ENCODE measurements at regions not wholly inside any gene's neighbourhood (a gene's known extent, or its start where the extent isn't known, plus 50 kb on each side); places are given as distances from the start of the nearest gene placed in this dataset.
A peak's percentile ranks its signal among the peaks of the same experiment; 100 is the strongest.
"Not testable (repeated sequence)": the region's sequence is repeated elsewhere in the genome, so short reads cannot be mapped to it uniquely, and the experiment has no call there.

DNA sequence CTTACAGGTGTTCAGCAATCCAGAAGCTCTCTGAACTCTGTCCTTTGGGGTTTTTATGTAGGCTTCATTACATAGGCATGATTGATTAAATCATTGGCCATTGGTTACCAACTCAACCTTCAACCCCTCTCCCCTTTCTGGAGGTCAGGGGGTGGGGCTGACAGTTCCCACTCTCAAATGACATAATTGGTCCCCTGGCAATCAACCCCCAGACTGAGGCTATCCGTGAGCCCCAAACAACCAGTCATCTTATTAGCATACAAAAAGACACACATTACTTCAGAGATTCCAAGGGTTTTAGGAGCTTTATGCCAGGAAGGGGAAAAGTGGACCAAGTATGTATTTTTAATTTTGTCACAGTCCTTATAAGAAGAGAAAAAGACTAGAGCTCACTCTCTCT is 92.1 kb downstream of the ZNF467 start:
- no peak for DNase-seq

DNA sequence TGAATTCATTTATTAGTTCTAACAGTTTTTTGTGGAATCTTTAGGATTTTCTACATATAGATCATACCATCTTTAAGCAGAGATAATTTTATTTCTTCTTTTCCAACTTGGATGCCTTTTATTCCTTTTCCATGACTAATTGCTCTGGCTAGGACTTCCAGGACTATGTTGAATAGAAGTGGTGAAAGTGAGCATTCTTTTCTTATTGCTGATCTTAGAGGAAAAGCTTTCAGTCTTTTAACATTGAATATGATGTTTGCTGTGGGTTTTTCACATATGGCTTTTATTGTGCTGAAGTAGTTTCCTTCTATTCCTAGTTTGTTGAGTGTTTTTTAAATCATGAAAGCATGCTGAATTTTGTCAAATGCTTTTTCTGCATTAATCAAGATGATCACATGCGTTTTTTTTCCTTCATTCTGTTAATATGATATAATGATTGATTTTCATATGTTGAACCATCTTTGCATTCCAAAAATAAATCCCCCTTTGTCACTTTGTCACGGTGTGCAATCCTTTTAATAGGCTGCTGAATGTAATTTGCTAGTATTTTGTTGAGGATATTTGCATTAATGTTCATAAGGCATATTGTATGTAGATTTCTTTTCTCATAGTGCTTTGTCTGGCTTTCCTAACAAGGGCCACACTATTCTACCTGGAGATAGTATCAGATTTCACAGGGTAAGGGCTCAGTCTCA is 92.9 kb downstream of the ZNF467 start:
- DNase-seq: no peak

DNA sequence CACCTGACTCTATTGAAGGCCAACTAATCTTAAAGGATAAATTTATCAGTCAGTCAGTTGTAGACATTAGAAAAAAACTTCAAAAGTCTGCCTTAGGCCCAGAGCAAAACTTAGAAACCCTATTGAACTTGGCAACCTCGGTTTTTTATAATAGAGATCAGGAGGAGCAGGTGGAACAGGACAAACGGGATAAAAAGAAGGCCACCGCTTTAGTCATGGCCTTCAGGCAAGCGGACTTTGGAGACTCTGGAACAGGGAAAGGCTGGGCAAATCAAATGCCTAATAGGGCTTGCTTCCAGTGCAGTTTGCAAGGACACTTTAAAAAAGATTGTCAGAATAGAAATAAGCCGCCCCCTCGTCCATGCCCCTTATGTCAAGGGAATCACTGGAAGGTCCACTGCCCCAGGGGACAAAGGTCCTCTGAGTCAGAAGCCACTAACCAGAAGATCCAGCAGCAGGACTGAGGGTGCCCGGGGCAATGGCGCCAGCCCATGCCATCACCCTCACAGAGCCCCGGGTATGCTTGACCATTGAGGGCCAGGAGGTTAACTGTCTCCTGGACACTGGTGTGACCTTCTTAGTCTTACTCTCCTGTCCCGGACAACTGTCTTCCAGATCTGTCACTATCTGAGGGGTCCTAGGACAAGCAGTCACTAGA is 98.5 kb downstream of the ZNF467 start:
- DNase-seq: not testable (repeated sequence)

DNA sequence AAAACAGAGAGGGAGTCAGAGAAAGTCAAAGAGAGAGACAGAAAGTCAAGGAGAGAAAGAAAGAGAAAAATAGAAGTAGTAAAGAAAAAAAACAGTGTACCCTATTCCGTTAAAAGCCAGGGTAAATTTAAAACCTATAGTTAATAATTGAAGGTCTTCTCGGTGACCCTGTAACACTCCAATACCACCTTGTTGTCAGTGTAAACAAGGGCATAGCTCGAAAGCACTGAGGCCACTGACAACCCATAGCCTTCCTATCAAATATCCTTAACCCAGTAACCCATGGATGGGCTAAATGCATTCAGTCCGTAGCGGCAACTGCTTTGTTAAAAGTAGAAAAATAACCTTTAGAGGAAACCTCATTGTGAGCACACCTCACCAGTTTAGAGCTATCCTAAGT is 100.4 kb downstream of the ZNF467 start:
- no peak for DNase-seq

DNA sequence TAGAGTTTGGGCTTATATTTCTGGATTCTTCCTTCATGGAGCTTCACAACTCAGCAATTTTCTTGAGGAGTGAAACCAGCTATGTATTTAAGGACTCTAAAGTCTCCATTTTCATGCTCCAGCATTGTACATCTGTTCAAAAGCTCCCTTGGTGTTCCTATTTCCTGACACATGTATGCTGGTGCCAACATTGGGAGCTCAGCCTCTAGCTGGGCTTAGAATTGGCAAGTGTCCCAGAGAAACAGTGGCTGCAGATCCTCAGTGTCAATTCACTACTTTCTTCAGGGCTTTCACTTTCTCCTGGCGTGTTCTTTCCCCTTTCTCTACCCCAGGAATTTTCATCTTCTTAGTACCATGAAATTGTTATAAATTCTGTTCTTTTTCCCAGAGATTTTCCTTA is 103.1 kb downstream of the ZNF467 start:
- no peak for DNase-seq

DNA sequence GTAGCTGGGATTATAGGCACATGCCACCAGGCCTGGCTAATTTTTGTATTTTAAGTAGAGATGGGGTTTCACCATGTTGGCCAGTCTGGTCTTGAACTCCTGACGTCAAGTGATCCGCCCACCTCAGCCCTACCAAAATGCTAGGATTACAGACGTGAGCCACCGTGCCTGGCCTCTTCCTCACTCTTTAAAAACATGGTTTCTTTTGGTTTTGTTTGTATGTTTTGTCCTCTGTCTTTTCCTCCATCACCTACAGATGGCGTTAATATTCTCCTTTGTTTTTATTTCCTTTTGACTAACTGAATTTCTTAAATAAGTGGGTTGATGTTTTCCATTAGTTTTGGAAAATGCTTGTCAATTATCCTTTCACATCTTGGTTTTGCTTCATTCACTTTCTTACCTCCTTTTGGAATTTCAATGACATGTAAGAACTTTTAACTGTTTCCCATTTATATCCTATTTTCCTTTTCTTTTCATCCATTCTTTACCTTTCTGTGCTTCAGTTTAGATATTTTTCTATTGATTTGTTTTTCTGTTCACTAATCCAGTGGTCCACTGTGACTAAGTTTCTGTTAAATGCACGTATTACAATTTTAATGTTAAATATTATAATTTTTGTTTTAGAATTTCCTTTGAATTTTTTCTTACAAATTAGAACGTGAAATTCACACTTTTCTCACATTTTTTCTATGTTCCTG is 104.1 kb downstream of the ZNF467 start:
- peak; percentile 12 for DNase-seq

DNA sequence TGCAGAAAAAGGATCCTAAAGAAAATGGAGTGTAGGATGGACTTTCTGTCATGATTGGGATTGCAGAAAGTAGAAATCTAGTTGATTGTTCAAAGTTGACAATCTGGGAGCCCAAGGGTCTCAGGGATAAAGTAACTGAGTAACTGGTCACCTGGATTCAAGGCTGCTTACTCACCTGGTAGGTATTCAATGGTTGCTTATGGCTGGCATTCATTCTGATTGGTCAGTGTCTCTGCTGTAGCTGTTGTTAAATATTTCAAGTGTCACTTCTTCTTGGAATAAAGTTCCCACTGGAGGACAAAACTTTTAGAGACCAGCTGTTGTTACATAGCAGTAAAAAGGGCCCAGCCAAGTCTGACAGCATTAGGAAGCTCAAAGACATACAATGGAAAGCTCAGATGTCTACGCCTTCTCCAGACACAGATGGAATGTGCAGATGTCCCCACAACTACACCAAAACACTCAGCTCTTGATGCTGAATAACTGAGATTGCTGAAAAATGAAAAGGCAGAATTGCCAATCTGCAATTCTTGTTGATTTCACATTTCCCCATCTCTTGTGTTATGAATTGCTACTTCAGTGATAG is 106.9 kb downstream of the ZNF467 start:
- DNase-seq: no peak

DNA sequence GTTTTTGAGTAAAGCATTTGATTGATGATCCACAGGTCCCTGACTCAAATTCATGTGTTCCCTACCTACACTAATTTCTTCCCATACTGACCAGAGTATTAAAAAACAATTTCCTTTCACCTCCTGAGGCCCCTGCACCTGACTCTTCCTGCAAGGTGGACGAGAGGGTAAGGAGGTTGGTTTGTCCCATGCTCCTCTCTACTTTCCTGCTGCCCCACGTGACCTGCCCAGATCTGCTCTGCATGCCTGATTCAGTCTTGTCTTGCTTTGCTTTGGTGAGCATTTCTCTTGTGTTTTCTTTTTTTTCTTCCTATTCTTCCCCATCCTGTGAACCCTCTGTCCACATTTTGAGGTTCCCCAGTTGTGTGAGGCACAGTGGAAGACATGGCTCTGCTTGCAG is 107.8 kb downstream of the ZNF467 start:
- not testable (repeated sequence) for DNase-seq

DNA sequence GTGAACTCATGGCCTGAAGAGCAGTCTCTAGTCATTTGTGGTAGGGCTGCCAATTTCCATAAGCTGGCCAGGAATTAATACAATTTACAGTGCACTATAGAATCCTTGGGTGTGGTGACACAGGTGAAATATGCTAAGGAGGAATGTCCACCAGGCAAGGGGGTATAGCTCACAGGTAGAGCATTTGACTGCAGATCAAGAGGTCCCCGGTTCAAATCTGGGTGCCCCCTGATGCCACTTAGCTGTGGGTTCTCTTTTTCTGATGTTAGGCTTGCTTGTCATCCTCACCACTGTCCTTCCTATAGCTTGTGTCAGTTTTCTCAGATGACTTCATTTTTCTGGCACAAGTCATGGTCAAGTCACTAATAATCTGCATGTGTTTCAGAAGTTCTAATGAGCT is 108.7 kb downstream of the ZNF467 start:
- peak; percentile 8 for DNase-seq

DNA sequence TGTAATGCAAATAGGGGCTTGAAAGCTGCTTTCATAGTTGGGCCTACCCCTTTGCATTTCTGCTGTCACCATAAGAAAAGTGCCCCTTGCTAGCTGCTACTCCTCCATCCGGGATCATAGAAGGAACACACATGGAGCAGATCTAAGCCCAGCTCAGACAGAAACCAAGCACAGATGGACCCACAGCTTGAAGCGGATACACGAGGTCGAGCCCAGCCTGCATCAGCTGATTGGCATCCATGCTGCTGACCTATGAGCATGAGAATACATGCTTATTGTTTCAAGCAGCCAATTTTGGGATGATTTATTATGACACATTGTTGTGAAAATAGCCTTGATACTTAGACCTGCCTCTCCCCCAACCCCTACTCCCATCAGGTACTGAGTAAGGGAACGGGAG is 109.2 kb downstream of the ZNF467 start:
- no peak for DNase-seq

DNA sequence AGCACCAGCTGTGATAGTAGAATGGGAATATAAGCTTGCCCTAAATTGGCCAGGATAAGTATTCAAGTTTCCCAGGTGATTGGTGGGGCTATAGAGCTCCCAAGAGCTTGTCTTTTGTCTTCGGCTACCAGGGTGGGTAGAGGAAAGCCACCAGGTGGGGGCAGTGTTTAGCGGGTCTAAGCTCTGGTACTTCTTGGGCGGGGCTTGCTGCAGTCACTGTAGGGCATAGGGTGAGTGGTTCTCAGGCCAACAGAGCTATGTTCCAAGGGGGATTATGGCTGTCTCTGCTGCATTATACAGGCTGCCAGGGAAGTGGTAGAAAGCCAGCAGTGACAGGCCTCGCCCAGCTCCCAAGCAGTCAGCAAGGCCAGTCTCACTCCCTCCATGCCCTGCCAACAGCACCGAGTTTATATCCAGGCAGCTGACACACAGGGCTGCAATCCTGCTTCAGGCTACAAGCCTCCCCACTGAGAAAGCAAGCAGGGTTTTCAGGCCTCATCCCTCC is 110.7 kb downstream of the ZNF467 start:
- peak; percentile 71 for DNase-seq

DNA sequence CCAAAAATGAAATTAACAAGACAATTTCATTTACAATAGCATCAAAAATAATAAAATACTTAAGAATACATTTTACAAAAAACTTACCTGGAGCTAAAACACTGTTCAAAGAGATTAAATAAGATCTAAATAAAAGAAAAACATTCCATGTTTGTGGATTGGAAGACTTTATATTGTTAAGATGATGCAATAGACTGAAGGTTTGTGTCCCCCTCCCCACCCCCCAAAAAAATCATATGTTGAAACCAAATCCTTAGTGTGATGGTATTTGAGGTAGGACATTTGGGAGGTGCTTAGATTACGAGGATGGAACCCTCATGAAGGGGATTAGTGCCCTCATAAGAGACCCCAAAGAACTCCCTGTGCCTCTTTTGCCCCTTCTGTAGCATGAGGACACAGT is 117.6 kb downstream of the ZNF467 start:
- no peak for DNase-seq

DNA sequence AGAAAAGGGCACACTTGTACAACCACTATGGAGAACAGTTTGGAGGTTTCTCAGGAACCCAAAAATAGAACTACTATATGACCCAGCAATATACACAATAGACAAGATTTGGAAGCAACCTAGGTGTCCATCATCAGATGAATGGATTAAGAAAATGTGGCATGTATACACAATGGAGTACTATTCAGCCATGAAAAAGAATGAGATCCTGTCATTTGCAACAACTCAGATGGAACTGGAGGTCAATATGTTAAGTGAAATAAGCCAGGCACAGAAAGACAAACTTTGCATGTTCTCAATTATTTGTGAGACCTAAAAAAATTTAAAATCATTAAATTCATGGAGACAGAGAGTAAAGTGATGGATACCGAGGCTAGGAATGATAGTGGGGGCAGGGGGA is 118.8 kb downstream of the ZNF467 start:
- no peak for DNase-seq

DNA sequence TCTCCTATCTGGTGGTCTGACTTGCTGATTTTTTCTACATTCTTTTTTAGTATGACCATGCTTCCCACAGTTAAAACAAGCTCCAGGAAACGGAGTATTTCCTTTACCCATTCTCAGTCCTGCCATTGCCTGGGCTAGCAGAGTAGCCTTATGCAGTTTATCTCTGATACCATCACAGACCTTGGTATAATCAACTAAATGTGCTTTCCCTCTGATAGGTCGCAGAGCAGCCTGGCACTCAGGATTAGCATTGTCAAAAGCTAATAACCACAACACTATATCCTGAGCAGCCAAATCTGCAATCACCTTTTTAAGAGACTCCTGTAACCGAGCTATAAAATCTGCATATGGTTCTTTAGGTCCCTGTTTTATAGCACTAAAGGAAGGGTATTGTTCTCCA is 123.2 kb downstream of the ZNF467 start:
- DNase-seq: not testable (repeated sequence)

DNA sequence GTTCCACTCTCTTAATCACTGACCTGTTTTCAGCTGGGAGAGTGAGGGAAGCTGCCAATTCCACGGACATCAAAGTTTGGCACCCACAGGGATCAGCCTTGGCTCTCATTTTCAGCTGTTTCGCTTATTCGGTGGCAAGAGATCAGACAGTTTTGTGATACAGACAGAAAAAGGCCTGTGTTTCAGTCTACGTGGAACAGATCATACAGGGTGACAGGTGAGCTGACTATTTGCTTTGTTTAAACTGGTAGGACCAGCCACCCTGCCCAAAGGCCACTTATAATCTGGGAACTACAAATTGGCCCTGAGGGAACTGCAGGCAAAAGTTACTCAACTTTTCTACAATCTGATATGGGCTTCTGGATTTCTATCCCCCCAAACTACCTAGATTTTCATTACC is 128.6 kb downstream of the ZNF467 start:
- no peak for DNase-seq

DNA sequence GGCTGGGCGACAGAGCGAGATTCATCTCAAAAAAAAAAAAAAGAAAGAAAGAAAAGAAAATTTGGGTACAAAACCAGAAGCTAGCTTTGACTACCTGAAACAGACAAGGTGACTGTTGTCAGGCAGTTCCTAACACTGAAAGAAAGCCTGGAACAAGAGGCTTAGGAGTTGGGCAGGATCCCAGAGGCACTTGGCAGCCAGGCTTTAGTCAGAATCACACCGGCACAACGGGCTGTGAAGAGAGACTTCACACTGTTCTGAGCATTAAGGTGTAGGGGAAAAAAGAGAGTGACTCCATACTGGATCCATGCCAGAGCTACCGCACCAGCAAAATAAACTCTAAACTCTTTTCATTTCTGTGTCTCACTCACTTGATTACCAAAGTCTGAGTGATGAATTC is 130.8 kb downstream of the ZNF467 start:
- DNase-seq: no peak

DNA sequence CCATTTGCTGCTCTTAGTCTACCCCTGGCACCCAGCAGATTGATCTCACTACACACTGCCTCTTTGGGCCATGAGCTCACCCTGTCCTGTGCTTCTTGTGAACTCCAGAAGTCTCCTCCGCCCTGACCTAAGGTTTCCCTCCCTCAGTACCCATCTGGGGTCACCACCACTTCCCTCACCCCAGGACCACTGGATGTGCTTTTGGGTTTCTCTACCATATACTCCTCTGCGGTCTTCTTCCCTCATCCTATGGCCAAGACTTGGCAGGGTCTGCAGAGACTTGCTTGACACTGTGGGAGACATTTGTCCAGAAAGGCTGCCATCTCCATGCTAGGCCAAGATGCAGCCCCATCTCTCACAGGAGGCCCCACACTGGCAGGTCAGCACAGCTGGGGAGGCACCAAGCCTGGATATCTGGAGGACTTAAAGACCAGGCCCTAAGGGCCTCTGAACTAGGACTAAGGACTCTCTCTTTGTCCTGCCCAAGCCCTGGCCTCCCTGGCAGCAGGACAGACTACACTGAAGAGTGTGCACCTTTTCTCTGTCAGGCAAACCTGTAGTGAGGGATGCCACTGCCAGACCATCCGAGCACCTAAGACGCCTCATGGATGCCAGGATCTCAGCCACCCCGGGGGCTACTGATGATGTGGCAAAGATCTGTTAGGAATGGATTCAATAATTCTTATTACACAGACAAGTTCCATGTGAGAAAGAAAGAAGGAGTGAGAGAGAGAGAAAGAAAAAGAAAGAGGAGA is 134.6 kb downstream of the ZNF467 start:
- DNase-seq: no peak

DNA sequence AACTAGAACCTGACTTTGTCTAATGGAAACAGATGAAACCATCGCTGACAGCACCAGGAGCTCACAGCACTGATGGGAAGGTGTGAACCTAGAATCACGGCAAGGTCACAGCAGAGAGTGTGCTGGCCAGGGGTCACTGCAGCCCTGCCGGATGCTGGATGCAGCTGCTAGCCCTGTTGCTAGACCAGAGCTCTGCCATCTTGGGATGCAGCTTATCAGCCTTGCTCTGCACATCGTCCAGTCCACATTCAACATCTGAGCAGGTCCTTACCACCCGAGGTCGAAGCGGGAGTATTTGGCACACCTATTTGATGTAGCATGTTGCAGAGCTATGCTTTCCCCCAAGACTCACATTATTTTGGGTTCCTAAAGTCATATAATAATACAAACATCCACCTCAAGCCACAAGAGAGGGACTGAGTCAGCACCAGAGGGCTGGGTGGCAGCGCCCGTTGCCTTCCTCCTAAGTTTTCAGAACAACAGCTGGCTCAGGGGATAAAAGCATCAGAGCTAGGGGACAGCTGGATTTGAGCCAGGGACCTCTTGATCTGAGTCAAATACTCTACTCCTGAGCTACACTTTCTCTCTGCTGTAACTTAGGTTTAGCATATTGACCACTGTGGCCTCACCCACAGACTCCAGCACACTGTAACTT is 135.3 kb downstream of the ZNF467 start:
- DNase-seq: no peak

DNA sequence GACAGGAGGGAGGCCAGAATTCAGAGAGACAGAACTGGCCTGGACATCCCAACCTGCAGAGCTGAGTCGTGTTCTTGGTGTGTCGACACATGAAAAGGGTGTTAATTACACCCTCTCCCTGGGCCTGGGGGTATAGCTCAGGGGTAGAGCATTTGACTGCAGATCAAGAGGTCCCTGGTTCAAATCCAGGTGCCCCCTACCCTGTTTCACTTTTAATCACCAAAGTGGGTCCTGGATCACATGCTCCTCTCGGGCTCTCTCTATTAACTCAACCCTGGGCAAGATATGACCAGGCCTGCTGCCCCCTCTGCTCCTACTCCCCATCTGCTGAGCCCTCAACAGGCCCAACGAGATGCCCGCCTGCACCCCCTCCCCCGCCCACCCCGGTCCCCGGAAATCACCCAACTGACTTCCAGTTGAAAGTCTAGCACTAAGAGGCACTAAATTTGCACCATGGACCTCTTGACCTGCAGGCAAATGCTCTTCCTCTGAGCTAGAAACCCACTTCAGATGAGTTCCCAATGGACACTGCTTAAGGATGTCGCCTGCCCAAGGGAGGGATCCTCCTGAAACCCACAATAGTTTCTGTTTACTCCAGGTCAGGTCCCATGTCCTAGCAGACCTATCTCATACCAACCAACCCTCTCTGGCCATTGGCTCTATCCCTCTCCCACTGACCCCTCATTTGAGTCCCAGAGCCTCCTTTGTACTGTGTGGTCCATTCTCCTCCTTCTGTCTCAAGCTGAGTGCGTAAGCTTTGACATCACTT is 137.6 kb downstream of the ZNF467 start:
- DNase-seq: no peak

DNA sequence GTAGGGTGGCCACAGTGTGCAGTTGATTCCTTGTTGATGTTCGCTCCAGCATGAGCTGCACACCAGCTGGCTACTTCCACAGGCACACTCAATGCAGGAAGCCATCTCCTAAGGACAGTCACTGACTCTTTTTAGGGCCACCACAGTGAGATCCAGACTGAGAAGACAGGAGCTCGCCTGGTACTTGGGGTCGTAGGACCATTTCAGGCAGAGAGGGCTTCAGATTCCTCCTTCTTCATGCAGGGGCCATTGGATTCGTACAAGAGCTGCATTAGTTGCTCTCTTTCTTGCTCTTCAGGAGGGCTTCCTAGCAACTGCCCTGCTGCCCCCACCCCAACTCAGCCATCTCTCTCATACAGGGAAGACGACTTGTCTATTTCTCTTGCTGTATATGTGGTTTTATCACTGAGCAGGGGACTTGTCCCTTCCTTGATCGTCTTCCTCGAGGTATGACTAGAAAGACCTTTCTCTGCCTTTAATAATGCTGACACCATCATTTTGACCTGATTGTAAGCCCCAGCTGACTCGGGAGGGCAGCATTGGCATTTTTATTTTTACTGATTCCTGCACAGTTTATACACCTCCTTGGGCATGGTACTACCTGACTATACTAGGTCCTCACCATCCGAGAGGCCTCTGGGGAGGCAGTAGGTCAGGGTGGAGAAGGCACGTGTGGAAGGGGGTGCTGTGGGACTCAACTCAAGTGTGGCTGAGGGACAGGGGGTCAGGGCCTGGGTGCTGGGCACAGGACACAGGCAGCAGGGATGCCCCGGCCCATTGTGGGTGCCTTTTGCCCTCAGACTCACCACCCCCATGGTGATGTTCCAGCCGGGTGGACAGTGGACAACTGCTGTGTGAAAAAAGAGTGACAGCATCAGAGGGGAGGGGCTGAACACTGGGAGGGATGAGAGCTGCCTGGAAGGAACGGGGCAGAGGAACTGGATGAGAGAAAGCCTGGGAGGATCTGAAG is 136.7 kb upstream of the ZNF746 start:
- no peak for DNase-seq

All from stimulated activated CD4-positive, alpha-beta T cell treated with anti-CD3 and anti-CD28 coated beads, Interleukin-1b, Interleukin-23, amount 100 ng/mL, for 48 hours (primary cell).